Gastrocnemius medialis (tissue), 4 donors: ENCODE measurements at regions not wholly inside any gene's neighbourhood (a gene's known extent, or its start where the extent isn't known, plus 50 kb on each side); places are given as distances from the start of the nearest gene placed in this dataset.

Experiments
- ATAC-seq, 2 donors: fragments of 150-250 bp; one replicate each; pipeline ENCODE4 v1.9.1; 2016
- DNase-seq, 2 donors: peaks; one replicate each; pipeline ENCODE4 v3.0.0-alpha.2; 2019
- H3K27ac ChIP-seq, 4 donors: fragments of 200-600 bp; sonication (generic); 1 replicate in 1 of 4; 2 replicates in 3 of 4; pipeline ENCODE4 v1.5.1; 2016 to 2018; ENCODE audit warnings: mild to moderate bottlenecking in 2 of 4, moderate library complexity in 1 of 4
- H3K27me3 ChIP-seq, 3 donors: fragments of 200-600 bp; sonication (generic) in 2 of 3; 1 replicate in 1 of 3; 2 replicates in 2 of 3; pipeline versions ENCODE4 v1.5.1 to v1.6.0; 2016 to 2019; ENCODE audit warnings: mild to moderate bottlenecking in 1 of 3, moderate library complexity in 1 of 3
- H3K36me3 ChIP-seq, 2 donors: fragments of 200-600 bp; sonication (generic) in 1 of 2; one replicate each; pipeline ENCODE4 v1.5.1; 2017 to 2018
- H3K4me1 ChIP-seq, 2 donors: fragments of 200-600 bp; sonication (generic) in 1 of 2; one replicate each; pipeline ENCODE4 v1.5.1; 2016 to 2017; ENCODE audit warnings: mild to moderate bottlenecking in 2 of 2
- H3K4me3 ChIP-seq, 4 donors: fragments of 200-600 bp; sonication (generic) in 3 of 4; 1 replicate in 1 of 4; 2 replicates in 3 of 4; pipeline ENCODE4 v1.5.1; 2016 to 2019; ENCODE audit warnings: mild to moderate bottlenecking in 2 of 4
- H3K9me3 ChIP-seq, 3 donors: fragments of 200-600 bp; sonication (generic) in 2 of 3; 1 replicate in 1 of 3; 2 replicates in 2 of 3; pipeline ENCODE4 v1.5.1; 2016 to 2019
- POLR2A ChIP-seq, 2 donors: fragments of 450-650 bp; IDR thresholded peaks; one replicate each; pipeline ENCODE4 v1.6.1; 2017; ENCODE audit warnings: antibody characterized with exemption in 2 of 2, mild to moderate bottlenecking in 2 of 2, moderate library complexity in 2 of 2
- in situ Hi-C, 4 donors: fragments of 200-750 bp; cut with MboI; loops; one replicate each; pipeline versions ENCODE4 v1.15.0 to v1.8.0; 2017; ENCODE audit warnings: low sequenced_read_pairs in 4 of 4
- intact Hi-C: fragments of 100-400 bp; cut with DNase I; formaldehyde crosslinking; loops from one replicate; pipeline ENCODE4 v1.15.1; 2023; ENCODE audit warnings: low total_unique reads
- TF ChIP-seq, protein P1 (sequence below), 5 experiments: fragments of 450-650 bp in 3 of 5; fragments of 200-600 bp in 2 of 5; sonication (generic) in 2 of 5; IDR thresholded peaks in 4 of 5; conservative IDR thresholded peaks in 1 of 5; 1 replicate in 4 of 5; 2 replicates in 1 of 5; pipeline ENCODE4 v1.5.1; 2016 to 2019; ENCODE audit warnings: antibody characterized with exemption in 5 of 5, mild to moderate bottlenecking in 3 of 5, moderate library complexity in 3 of 5

DNA sequence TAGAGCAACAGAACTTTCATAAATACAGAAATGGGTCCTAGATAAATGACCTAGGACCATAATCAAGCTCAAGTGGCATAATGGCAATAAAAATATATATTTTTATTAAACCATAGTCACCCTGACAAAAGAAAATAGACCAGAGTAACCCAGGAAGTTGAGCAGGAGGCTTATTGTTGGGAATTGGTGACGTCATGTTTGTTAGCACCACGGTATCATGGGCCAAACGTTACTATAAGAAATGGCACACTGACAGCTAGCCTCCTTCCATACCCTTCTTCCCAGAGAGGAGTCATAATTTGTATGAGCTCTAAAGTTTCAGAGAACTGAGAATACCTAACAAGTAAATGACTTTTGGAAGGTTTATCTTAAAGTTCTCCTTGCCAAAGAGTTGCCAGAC lies 1698.2 kb downstream of the REEP3 start:
- no peak for DNase-seq
- Histone ChIP-seq H3K9me3 (no peaks in the 10 kb centered on the region), H3K36me3 (no peaks in the 10 kb centered on the region), H3K27me3 (no peaks in the 10 kb centered on the region), H3K4me1 (no peaks in the 10 kb centered on the region), H3K4me3 (no peak overlapping the region), H3K27ac (no peak overlapping the region)
- intact Hi-C loops (no loop called here), in situ Hi-C loops (no loop called here)
- no peak for TF ChIP-seq POLR2A (IDR thresholded peaks at IDR 0.05)
- TF ChIP-seq, protein P1, sequence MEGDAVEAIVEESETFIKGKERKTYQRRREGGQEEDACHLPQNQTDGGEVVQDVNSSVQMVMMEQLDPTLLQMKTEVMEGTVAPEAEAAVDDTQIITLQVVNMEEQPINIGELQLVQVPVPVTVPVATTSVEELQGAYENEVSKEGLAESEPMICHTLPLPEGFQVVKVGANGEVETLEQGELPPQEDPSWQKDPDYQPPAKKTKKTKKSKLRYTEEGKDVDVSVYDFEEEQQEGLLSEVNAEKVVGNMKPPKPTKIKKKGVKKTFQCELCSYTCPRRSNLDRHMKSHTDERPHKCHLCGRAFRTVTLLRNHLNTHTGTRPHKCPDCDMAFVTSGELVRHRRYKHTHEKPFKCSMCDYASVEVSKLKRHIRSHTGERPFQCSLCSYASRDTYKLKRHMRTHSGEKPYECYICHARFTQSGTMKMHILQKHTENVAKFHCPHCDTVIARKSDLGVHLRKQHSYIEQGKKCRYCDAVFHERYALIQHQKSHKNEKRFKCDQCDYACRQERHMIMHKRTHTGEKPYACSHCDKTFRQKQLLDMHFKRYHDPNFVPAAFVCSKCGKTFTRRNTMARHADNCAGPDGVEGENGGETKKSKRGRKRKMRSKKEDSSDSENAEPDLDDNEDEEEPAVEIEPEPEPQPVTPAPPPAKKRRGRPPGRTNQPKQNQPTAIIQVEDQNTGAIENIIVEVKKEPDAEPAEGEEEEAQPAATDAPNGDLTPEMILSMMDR (IDR thresholded peaks at IDR 0.05 in 4 of 5, conservative IDR thresholded peaks at IDR 0.05 in 1 of 5), result no peak
- no peak for ATAC-seq

DNA sequence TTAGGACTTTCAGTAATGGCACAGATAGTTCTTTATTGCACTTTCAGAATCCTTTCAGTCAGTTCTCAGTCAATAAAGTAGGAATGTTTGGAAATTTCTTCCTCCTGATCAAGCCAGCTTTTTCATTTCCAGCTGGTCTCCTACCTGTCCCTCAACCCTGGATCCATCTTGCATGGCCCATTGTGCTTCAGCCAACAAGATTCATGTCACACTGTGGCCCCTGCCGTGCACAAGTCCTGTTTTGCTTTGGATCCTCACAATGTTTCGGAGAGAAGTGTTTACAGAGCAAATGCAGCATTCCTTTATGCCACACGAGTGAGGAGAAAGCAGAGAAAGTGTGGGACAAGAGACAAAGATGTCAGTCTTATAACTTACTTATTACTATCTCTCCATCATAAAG lies 1694.7 kb upstream of the LRRTM3 start:
- no peaks in the 10 kb centered on the region for H3K27me3 ChIP-seq
- ATAC-seq, result no peak
- H3K27ac ChIP-seq, result no peak overlapping the region
- H3K4me3 ChIP-seq, result no peak overlapping the region
- no peaks in the 10 kb centered on the region for H3K36me3 ChIP-seq
- no peak for DNase-seq
- TF ChIP-seq POLR2A (IDR thresholded peaks at IDR 0.05), result no peak
- TF ChIP-seq, protein P1 (IDR thresholded peaks at IDR 0.05 in 4 of 5, conservative IDR thresholded peaks at IDR 0.05 in 1 of 5), result no peak
- H3K4me1 ChIP-seq, result no peaks in the 10 kb centered on the region
- in situ Hi-C loops (no loop called here), intact Hi-C loops (no loop called here)
- no peaks in the 10 kb centered on the region for H3K9me3 ChIP-seq

DNA sequence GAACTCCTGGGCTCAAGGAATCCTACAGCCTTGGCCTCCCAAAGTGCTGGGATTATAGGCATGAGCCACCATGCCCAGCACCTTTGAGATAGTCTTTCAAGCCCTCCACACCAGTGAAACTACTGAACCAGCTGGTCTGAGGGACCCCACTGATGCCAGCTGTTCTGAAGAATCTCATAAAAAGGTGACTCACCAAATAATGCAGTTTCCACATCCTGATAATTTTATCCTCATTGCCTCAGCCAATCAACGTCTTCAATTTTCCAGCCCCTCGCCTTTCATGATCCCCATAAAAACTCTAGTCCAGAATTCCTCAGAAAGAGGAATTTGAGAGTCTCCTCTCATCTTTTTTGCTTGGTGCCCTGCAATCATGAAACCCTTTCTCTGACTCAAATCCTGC lies 1691.6 kb upstream of the LRRTM3 start:
- H3K4me1 ChIP-seq, result no peaks in the 10 kb centered on the region
- H3K9me3 ChIP-seq, result no peaks in the 10 kb centered on the region
- ATAC-seq (no peak), DNase-seq (no peak)
- TF ChIP-seq, protein P1 (IDR thresholded peaks at IDR 0.05 in 4 of 5, conservative IDR thresholded peaks at IDR 0.05 in 1 of 5), result no peak
- TF ChIP-seq POLR2A (IDR thresholded peaks at IDR 0.05), result no peak
- H3K36me3 ChIP-seq, result no peaks in the 10 kb centered on the region
- H3K27ac ChIP-seq, result no peak overlapping the region
- H3K4me3 ChIP-seq, result no peak overlapping the region
- intact Hi-C loops, result no loop called here
- in situ Hi-C loops, result no loop called here
- no peaks in the 10 kb centered on the region for H3K27me3 ChIP-seq

DNA sequence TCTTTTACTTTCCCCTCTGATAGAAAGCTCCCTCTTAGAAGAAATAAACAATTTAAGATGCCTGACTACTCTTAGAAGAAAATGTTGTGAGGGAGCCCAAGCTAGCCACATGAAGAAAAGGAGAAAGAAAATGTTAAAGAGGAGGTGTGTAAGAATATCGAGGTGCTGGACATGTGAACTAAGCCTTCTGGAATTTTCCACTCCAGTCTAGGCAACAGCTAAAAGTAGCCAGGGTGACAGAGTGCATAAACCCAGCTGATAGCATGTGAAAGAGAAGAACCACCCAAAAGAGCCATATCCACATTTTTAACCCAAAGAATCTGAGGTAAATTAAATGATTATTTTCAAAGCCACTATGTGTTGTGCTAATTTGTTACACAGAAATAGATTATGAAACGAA lies 1690.6 kb upstream of the LRRTM3 start:
- ATAC-seq (no peak), DNase-seq (no peak)
- intact Hi-C loops (no loop called here), in situ Hi-C loops (no loop called here)
- no peak overlapping the region for H3K27ac ChIP-seq
- H3K4me1 ChIP-seq, result no peaks in the 10 kb centered on the region
- H3K27me3 ChIP-seq, result no peaks in the 10 kb centered on the region
- no peak for TF ChIP-seq POLR2A (IDR thresholded peaks at IDR 0.05)
- H3K4me3 ChIP-seq, result no peak overlapping the region
- H3K36me3 ChIP-seq, result no peaks in the 10 kb centered on the region
- no peaks in the 10 kb centered on the region for H3K9me3 ChIP-seq

DNA sequence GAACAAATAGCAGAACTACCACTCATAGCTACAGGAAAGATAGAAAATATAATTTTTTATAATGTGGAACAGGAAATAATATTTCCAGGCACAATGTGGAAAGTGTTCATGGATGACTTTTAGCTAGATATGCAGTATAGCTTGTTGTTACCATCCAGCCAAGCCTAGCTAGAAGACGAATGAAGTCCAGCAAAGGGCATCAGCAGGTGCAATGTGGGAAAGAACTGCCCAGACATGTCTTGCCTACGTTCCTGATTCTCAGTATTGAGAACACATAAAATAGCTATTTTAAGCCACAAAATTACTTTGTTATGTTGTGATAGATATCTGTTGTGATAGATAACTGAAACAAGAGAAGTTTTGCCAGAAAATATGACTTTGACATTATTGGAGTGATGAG lies 1690.0 kb upstream of the LRRTM3 start:
- no peak for DNase-seq
- intact Hi-C loops, result no loop called here
- no peaks in the 10 kb centered on the region for H3K4me1 ChIP-seq
- no peaks in the 10 kb centered on the region for H3K27me3 ChIP-seq
- TF ChIP-seq POLR2A (IDR thresholded peaks at IDR 0.05), result no peak
- TF ChIP-seq, protein P1 (IDR thresholded peaks at IDR 0.05 in 4 of 5, conservative IDR thresholded peaks at IDR 0.05 in 1 of 5), result no peak
- no peaks in the 10 kb centered on the region for H3K9me3 ChIP-seq
- no peaks in the 10 kb centered on the region for H3K36me3 ChIP-seq
- no peak overlapping the region for H3K4me3 ChIP-seq
- H3K27ac ChIP-seq, result no peak overlapping the region
- no peak for ATAC-seq
- in situ Hi-C loops, result no loop called here
